K562 (cell line): ENCODE measurements at regions not wholly inside any gene's neighbourhood (a gene's known extent, or its start where the extent isn't known, plus 50 kb on each side); places are given as distances from the start of the nearest gene placed in this dataset.

ENCODE experiments used
- ATAC-seq: fragments of 200-7000 bp; cut with Tn5 transposase; 3 replicates; pipeline ENCODE4 v1.9.1; 2020; ENCODE audit warnings: moderate library complexity
- BruUV-seq: library from RNA; stranded (reverse); fragments of 400-500 nt; replicated peaks from 2 replicates; lab custom pipeline; 2021; lab: Mats Ljungman, UMichigan
- CTCF ChIA-PET: fragments of 300-600 bp; formaldehyde crosslinking; extraction: SDS; loops from one replicate; lab custom pipeline; 2021; ENCODE audit warnings: low intra/inter-chr PET ratio; lab: Yijun Ruan, JAX
- POLR2A ChIA-PET: fragments of 300-600, 350-650 bp; sonication (Branson Sonifier 250); formaldehyde crosslinking; extraction: SDS; loops from one replicate; lab custom pipeline; 2021; ENCODE audit warnings: antibody characterized with exemption, inconsistent platforms; lab: Yijun Ruan, JAX
- DNase-seq, 4 experiments: peaks; one replicate each; pipeline versions ENCODE4 v3.0.0 to v3.0.0-alpha.2; 2011 to 2018; ENCODE audit warnings: low spot score in 3 of 4, mixed read lengths in 3 of 4; ENCODE audit errors: extremely low read depth in 1 of 4
- FAIRE-seq: peaks from 2 replicates; lab custom pipeline; 2011; peaks lifted over from hg19 to GRCh38; lab: Jason Lieb, UNC
- H2AFZ ChIP-seq: 2 replicates; pipeline ENCODE4 v1.6.0; 2011; ENCODE audit warnings: low read depth, low read length, control low read depth, inconsistent platforms
- H3K27ac ChIP-seq: fragments of 200-600 bp; 3 replicates; pipeline ENCODE4 v1.8.0; 2011; ENCODE audit warnings: low read depth, mild to moderate bottlenecking, control low read depth, inconsistent platforms, low read length, moderate library complexity, mixed read lengths; ENCODE audit errors: extremely low read depth
- H3K27me3 ChIP-seq, 2 experiments: fragments of 300-600 bp in 1 of 2; 2 replicates in 1 of 2; 3 replicates in 1 of 2; pipeline versions ENCODE4 v1.6.0 to v1.8.0; 2011; ENCODE audit warnings: inconsistent platforms in 2 of 2, low read length in 2 of 2, mild to moderate bottlenecking in 1 of 2, mixed read lengths in 1 of 2, moderate library complexity in 1 of 2; ENCODE audit not compliant: control insufficient read depth in 2 of 2, insufficient read depth in 2 of 2
- H3K36me3 ChIP-seq: fragments of 300-600 bp; 3 replicates; pipeline ENCODE4 v1.8.0; 2011; ENCODE audit warnings: mild to moderate bottlenecking, low read length, inconsistent platforms; ENCODE audit not compliant: control insufficient read depth, insufficient read depth
- H3K4me1 ChIP-seq, 2 experiments: fragments of 200-600 bp in 1 of 2; replicated peaks in 1 of 2; 2 replicates in 1 of 2; 3 replicates in 1 of 2; pipeline versions ENCODE4 v1.5.1 to v1.8.0; 2011; ENCODE audit warnings: inconsistent platforms in 2 of 2, low read length in 2 of 2, mild to moderate bottlenecking in 1 of 2, mixed read lengths in 1 of 2, moderate library complexity in 1 of 2; ENCODE audit not compliant: control insufficient read depth in 2 of 2, insufficient read depth in 2 of 2
- H3K4me2 ChIP-seq: 2 replicates; pipeline ENCODE4 v1.6.1; 2011; ENCODE audit warnings: low read length, control low read depth, inconsistent platforms, mixed read lengths; ENCODE audit not compliant: insufficient read depth
- H3K4me3 ChIP-seq: fragments of 200-600 bp; sonication (generic), shearing (Covaris generic); 2 replicates; pipeline ENCODE4 v1.5.1; 2016; ENCODE audit warnings: control low read depth, inconsistent platforms
- H3K79me2 ChIP-seq: fragments of 200-600 bp; 3 replicates; pipeline ENCODE4 v1.8.0; 2011; ENCODE audit warnings: low read length, inconsistent platforms; ENCODE audit not compliant: control insufficient read depth, insufficient read depth
- H3K9ac ChIP-seq, 2 experiments: 2 replicates each; pipeline versions ENCODE4 v1.6.0 to v1.6.1; 2011; ENCODE audit warnings: low read depth in 2 of 2, low read length in 2 of 2, control low read depth in 1 of 2, inconsistent platforms in 1 of 2, mild to moderate bottlenecking in 1 of 2, mixed read lengths in 1 of 2; ENCODE audit not compliant: insufficient read depth in 1 of 2
- H3K9me1 ChIP-seq: one replicate; pipeline ENCODE4 v1.6.0; 2011; ENCODE audit warnings: inconsistent platforms, mild to moderate bottlenecking, low read length, moderate library complexity; ENCODE audit not compliant: control insufficient read depth, insufficient read depth
- H3K9me3 ChIP-seq: replicated peaks from 2 replicates; pipeline ENCODE4 v1.5.1; 2011; ENCODE audit warnings: low read depth, low read length, inconsistent platforms; ENCODE audit not compliant: control insufficient read depth, insufficient read depth
- H4K20me1 ChIP-seq: replicated peaks from 2 replicates; pipeline ENCODE4 v1.6.1; 2011; ENCODE audit warnings: low read length, inconsistent platforms, mixed read lengths; ENCODE audit not compliant: control insufficient read depth, insufficient read depth
- IRF2 ChIP-seq: sonication (generic); formaldehyde crosslinking; IDR thresholded peaks from 2 replicates; pipeline ENCODE4 v1.8.1; 2022; ENCODE audit warnings: mild to moderate bottlenecking, missing genetic modification reagents
- LARP7 ChIP-seq: fragments of 450-650 bp; IDR thresholded peaks from 2 replicates; pipeline ENCODE4 v1.6.1; 2016
- MED1 ChIP-seq: sonication (generic); formaldehyde crosslinking; IDR thresholded peaks from 2 replicates; pipeline ENCODE4 v1.8.1; 2023; ENCODE audit warnings: missing genetic modification reagents, borderline replicate concordance
- NR3C1 ChIP-seq: sonication (generic); formaldehyde crosslinking; IDR thresholded peaks from 2 replicates; pipeline ENCODE4 v1.8.1; 2022; ENCODE audit warnings: missing genetic modification reagents
- SRSF1 ChIP-seq: fragments of 200-400 bp; formaldehyde crosslinking; IDR thresholded peaks from 2 replicates; pipeline ENCODE4 v1.6.1; 2017; ENCODE audit warnings: mild to moderate bottlenecking, low read depth, low read length, moderate library complexity
- STAG1 ChIP-seq: sonication (generic); formaldehyde crosslinking; IDR thresholded peaks from 2 replicates; pipeline ENCODE4 v1.5.0; 2020; ENCODE audit warnings: missing genetic modification reagents, borderline replicate concordance
- TEAD4 ChIP-seq, 2 experiments: sonication (generic) in 1 of 2; formaldehyde crosslinking in 1 of 2; IDR thresholded peaks; 2 replicates each; pipeline versions ENCODE4 v1.6.1 to v1.8.0; 2012 to 2022; ENCODE audit warnings: borderline replicate concordance in 1 of 2, inconsistent platforms in 1 of 2, low read length in 1 of 2, mild to moderate bottlenecking in 1 of 2, missing genetic modification reagents in 1 of 2
- ZBTB1 ChIP-seq: sonication (generic); formaldehyde crosslinking; IDR thresholded peaks from 2 replicates; pipeline ENCODE4 v1.8.1; 2023; ENCODE audit warnings: missing genetic modification reagents, low read depth, mild to moderate bottlenecking, borderline replicate concordance
- ZNF124 ChIP-seq: sonication (generic); formaldehyde crosslinking; IDR thresholded peaks from 2 replicates; pipeline ENCODE4 v1.8.1; 2022; ENCODE audit warnings: missing genetic modification reagents
- ZNF184 ChIP-seq: sonication (generic); formaldehyde crosslinking; IDR thresholded peaks from 2 replicates; pipeline ENCODE4 v1.5.0; 2020; ENCODE audit warnings: missing genetic modification reagents
- ZNF282 ChIP-seq: sonication (generic); formaldehyde crosslinking; IDR thresholded peaks from 2 replicates; pipeline ENCODE4 v1.8.1; 2023; ENCODE audit warnings: missing genetic modification reagents
- ZNF561 ChIP-seq: fragments of 450-650 bp; formaldehyde crosslinking; conservative IDR thresholded peaks from 2 replicates; pipeline ENCODE4 v1.4.0; 2020; ENCODE audit warnings: mild to moderate bottlenecking, moderate library complexity
- ZNF586 ChIP-seq: fragments of 450-650 bp; formaldehyde crosslinking; conservative IDR thresholded peaks from 2 replicates; pipeline ENCODE4 v1.4.0; 2020; ENCODE audit warnings: mild to moderate bottlenecking, moderate library complexity
- WGBS: fragments of 100-300 bp; shearing (Covaris generic); methylation state at CpG from one replicate; pipeline ENCODE4 v1.1.6; 2016; ENCODE audit warnings: low coverage, mixed read lengths; ENCODE audit not compliant: insufficient coverage; ENCODE audit errors: missing lambda C conversion rate; 5-methylcytosine and 5-hydroxymethylcytosine counted together
- in situ Hi-C: fragments of 300-500 bp; cut with MboI; formaldehyde crosslinking; loops from 4 replicates; pipeline ENCODE4 v1.15.0; 2018; ENCODE audit warnings: inconsistent platforms, mixed read lengths
- intact Hi-C: fragments of 100-400 bp; cut with micrococcal nuclease; formaldehyde crosslinking; loops from 2 replicates; pipeline ENCODE4 v1.14.2; 2022
- TF ChIP-seq, protein P1 (sequence below): sonication (generic); formaldehyde crosslinking; IDR thresholded peaks from 2 replicates; pipeline ENCODE4 v1.8.1; 2022; ENCODE audit warnings: missing genetic modification reagents

GRCh38 chr22:22986640-22987039, 83.7 kb upstream of the GNAZ start:
- no TSS peak for BruUV-seq
- Histone ChIP-seq H3K4me3 (no peak overlapping the region), H3K4me1 (no peaks in the 10 kb centered on the region), H3K27ac (no peak overlapping the region), H3K27me3 (peaks cover 13 to 15% of the 10 kb centered on the region in 2 experiments; a peak in 3 of 5 replicates), H3K9me1 (no peaks in the 10 kb centered on the region), H3K9me3 (no peaks in the 10 kb centered on the region), H4K20me1 (no peaks in the 10 kb centered on the region), H3K79me2 (no peaks in the 10 kb centered on the region), H3K36me3 (no peaks in the 10 kb centered on the region), H2AFZ (no peak overlapping the region), H3K4me2 (no peak overlapping the region), H3K9ac (no peak overlapping the region)
- in situ Hi-C loops (no loop called here), intact Hi-C loops (no loop called here)
- peak in 1 of 4 experiments; percentile 33 for DNase-seq
- peak; percentile 9; the same call in 2 of the 3 replicates for ATAC-seq
- CTCF ChIA-PET: no interaction called here
- FAIRE-seq: no peak
- under 1% methylated on average over 3 of the region's 3 CpGs for WGBS
- POLR2A ChIA-PET: interaction anchor here (0.7 to 3.9 kb wide), 4 partner anchors 11 to 62 kb away, joined by 3 to 35 read pairs (median 4); no protein-coding TSS in a partner anchor
- TF ChIP-seq TEAD4 (IDR thresholded peaks at IDR 0.05; ENCODE audit: low read length): no peak
- TF ChIP-seq TEAD4 (CRISPR knock-in tag; IDR thresholded peaks at IDR 0.05; ENCODE audit: borderline replicate concordance): 0 out of 2 replicates have a peak, but pooled peaks have one; percentile 20
- no peak for TF ChIP-seq SRSF1
- TF ChIP-seq NR3C1 (CRISPR knock-in tag): peak; percentile 61; the same call in 1 of the 2 replicates
- 0 out of 2 replicates have a peak, but pooled peaks have one; percentile 14 for TF ChIP-seq MED1 (CRISPR knock-in tag)
- TF ChIP-seq, protein P1, sequence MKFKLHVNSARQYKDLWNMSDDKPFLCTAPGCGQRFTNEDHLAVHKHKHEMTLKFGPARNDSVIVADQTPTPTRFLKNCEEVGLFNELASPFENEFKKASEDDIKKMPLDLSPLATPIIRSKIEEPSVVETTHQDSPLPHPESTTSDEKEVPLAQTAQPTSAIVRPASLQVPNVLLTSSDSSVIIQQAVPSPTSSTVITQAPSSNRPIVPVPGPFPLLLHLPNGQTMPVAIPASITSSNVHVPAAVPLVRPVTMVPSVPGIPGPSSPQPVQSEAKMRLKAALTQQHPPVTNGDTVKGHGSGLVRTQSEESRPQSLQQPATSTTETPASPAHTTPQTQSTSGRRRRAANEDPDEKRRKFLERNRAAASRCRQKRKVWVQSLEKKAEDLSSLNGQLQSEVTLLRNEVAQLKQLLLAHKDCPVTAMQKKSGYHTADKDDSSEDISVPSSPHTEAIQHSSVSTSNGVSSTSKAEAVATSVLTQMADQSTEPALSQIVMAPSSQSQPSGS: peak; percentile 63; the same call in 1 of the 2 replicates
- TF ChIP-seq ZNF561 (CRISPR knock-in tag): no peak
- TF ChIP-seq ZNF282 (CRISPR knock-in tag): peak; percentile 31; the same call in 1 of the 2 replicates
- no peak for TF ChIP-seq LARP7
- peak; percentile 87; the same call in 1 of the 2 replicates for TF ChIP-seq ZNF124
- peak; percentile 24; the same call in 1 of the 2 replicates for TF ChIP-seq STAG1 (CRISPR knock-in tag)
- peak; percentile 43; the same call in 1 of the 2 replicates for TF ChIP-seq ZNF184 (CRISPR knock-in tag)
- TF ChIP-seq ZNF586 (CRISPR knock-in tag): no peak
- TF ChIP-seq IRF2: peak; percentile 90
- 0 out of 2 replicates have a peak, but pooled peaks have one; percentile 6 for TF ChIP-seq ZBTB1 (CRISPR knock-in tag)
